HG02981 (cell line): ENCODE measurements at regions not wholly inside any gene's neighbourhood (a gene's known extent, or its start where the extent isn't known, plus 50 kb on each side); places are given as distances from the start of the nearest gene placed in this dataset.
"Not testable (repeated sequence)": the region's sequence is repeated elsewhere in the genome, so short reads cannot be mapped to it uniquely, and the experiment has no call there.

Experiments used
- ATAC-seq: cut with Tn5 transposase; IDR thresholded peaks from one replicate; pipeline ENCODE4 v1.9.1; 2021; ENCODE audit warnings: mild to moderate bottlenecking, moderate library complexity; ENCODE audit not compliant: unreplicated experiment

DNA sequence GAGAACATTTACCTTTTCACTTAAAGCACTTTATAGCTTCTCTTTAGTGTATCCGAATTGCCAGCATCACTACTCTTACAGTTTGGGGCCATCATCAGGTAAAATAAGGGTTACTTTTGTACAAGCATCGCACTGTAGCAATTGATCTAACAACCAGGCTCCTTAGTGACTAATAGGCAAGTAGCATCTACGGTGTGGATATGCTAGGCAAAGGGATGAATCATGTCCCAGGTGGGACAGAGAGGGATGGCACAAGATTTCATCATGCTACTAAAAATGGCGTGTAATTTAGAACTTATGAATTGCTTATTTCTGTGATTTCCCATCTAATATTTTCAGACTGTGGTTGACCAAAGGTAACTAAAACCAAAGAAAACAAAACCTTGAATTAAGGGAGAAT is 582.3 kb downstream of the KCNH5 start:
- ATAC-seq = no peak

DNA sequence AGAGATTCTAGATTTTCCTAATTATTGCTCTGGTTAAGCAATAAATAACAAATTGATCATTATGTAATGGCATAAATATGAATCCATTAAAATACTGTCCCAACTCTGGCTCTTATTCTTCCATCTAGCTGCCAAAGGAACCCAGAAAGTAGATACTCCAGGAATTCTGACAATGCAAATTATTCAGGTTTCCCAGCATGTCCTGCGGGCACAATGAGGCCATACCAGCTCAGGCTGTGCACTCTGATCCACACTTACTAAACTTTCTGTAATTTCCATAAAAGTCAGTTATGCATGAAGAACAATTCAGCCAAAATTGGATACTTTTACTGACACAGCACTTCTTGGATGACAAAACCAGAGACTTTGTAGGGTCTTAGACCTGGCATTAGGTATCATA is 576.3 kb downstream of the KCNH5 start:
- ATAC-seq = no peak

DNA sequence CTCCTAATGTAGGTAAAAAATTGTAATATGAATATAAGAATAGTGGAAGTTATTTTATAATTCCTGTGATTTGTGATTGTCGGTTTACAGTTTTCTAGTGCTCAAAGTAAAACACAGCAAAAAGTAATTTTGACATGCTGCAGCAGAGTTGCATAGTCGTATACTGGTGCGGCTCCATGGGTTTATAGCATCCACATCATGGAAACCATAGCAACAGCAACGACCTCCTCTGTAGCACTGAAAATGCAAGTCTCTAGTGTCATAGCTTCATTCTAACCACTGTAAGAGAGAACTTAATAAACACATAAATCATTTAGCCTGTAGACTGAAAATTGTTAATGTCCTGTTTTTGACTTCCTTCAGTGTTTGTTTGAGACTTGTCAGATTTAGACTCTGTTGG is 574.3 kb downstream of the KCNH5 start:
- ATAC-seq = no peak

DNA sequence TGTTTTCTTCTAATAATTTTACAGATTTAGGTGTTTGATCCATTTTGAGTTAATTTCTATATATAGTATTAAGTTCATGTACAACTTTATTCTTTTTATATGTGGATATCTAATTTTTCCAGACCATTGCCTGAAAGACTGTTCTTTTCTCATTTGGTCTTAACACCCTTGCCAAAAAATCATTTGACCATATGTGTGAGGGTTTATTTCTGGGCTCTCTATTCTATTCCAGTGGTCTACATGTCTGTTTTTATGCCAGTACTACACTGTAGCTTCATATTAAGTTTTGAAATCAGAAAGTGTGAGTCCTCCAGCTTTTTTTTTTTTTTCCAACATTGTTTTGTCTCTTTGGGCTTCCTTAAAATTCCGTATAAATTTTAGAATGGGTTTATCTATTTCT is 554.1 kb downstream of the KCNH5 start:
- no peak for ATAC-seq

DNA sequence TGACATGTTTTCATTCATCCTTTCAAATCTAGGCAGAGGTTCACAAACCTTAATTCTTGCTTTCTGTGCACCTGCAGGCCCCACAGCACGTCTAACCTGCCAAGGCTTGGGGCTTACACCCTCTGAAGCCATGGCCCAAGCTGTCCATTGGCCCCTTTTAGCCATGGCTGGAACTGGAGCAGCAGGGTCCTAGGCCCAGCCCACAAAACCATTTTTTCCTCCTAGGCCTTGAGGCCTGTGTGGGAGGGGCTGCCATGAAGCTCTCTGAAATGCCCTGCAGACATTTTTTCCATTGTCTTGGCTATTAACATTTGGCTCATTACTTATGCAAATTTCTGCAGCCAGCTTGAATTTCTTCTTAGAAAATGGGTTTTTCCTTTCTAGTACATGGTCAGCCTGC is 547.5 kb downstream of the KCNH5 start:
- no peak for ATAC-seq

DNA sequence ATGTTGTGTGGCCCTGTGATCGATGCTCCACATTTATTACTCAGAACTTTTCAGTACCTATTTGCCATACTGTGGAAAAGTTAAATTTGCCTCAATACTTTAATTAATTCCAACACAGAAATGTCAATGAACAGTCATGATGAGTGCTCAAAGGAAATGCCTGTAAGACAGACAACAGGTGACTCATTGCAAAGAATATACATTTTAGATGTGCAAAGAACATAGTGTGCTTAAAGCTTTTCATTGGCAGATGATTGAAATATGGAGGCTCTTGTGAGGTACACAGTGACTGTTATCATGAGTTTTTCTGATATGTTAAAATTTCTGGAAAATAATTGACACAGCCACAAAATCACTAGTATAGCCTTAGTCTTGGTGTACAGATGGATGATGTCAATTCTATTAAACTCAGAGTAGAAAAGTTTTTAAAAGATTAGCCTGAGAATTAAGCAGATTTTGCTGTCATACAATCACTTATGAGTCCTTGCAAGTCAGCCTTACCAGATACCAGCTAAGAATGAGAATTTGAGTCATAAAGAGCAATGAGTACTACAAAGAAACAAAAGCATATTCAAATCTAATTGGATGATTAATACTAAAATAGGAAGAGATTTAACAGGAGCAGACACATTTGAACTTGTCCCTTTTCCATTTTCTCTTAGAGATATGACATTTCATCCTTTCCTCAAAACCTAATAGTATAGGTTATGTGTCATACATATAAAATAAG is 544.1 kb downstream of the KCNH5 start:
- no peak for ATAC-seq

DNA sequence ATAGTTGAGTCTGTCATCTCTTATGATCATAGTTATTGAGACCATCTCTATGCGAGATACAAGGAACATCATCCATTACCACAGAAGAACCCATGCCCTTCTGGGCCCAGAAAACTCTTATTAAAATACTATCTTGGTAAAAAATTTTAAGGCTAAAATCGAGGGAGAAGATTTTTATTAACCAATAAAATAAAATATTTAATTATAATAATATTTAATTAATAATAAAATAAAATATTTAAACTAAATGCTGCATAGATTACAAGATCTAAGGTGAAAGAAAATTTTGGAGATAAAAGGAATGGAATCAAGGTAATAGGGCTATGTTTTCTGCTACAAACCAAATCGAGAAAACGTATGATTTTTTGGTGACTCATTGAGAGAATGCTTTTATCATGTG is 540.2 kb downstream of the KCNH5 start:
- ATAC-seq = no peak

DNA sequence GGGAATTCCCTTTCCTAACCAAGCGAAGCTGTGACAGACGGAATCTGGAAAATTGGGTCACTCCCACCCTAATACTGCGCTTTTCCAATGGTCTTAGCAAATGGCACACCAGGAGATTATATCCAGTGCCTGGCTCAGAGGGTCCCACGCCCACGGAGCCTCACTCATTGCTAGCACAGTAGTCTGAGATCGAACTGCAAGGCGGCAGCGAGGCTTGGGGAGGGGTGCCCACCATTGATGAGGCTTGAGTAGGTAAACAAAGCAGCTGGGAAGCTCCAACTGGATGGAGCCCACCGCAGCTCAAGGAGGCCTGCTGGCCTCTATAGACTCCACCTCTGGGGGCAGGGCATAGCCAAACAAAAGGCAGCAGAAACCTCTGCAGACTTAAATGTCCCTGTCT is 523.9 kb downstream of the KCNH5 start:
- ATAC-seq = not testable (repeated sequence)

DNA sequence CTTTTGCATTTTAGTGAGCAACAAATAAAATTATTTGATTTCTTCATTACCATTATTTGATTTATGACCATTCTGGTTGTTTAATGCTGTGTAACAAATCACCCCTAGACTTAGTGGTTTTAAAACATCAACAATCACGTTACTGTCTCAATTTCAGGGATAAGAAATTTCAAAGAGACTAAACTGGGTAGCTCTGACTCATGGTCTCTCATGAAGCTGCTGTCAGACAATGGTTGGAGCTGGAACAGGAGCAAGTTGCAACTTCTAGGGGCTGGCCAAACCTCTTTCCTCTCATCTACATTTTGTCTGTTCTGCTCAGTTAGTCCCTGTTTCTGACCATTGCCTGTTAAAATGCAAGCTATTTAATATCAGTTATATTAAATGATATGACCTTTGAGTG is 517.0 kb downstream of the KCNH5 start:
- no peak for ATAC-seq

DNA sequence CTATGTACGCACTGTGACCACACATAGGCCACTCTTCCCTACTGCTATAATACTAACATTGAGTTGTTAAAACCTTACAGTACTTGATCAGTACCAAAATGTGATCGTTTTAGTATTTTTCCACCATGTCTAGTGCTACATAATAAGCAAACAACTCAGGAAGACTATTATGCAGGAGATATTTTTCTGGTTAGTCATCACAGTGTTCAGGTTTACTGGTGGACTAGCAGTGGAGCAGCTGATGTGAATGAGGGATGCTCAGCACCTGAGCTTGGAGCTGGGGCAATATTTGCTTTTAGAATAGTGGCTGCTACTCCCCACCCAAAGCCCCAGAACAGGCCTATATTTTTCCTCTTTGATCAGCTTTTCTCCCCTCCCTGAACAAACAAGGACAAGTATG is 513.1 kb downstream of the KCNH5 start:
- no peak for ATAC-seq

DNA sequence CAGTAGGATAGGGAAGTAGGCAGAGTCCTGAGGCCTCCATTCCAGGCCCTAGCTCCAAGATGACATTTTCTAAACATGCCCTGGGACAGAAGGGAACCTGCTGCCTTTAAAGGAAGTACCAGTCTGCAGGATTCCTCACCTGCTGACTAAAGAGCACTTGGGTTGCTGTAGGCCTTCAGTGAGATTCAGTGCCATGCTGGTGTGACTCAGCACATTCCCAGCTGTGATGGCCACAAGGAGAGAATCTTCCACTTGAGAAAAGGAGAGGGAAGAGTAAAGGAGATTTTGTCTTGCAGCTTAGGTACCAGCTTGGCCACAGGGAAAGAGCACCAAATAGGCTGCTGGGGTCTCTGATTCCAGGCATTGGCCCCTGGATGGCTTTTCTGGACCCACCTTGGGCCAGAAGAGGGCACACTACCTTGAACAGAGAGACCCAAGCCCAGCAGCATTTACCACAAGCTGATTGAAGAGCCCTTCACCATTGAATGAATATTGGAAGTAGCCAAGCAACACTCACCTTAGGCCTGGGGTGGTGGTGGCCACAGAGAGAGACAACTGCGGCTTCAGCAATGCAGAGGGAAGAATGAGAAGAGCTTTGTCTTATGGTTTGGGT is 498.3 kb downstream of the KCNH5 start:
- no peak for ATAC-seq

DNA sequence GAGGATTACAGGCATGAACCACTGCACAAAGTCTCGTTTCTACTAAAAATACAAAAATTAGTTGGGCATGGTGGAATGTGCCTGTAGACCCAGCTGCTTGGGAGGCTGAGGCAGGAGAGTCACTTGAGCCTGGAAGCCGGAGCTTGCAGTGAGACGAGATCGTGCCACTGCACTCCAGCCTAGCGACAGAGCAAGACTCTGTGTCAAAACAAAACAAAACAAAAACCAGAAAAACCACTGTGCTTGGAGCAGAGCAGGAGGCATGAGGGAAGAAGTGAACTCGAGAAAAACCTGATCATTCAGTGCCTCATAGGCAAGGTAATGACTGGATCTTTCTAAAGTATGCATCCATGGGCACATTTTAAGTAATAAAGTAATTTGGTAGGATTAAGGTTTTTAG is 487.8 kb downstream of the KCNH5 start:
- ATAC-seq = no peak

DNA sequence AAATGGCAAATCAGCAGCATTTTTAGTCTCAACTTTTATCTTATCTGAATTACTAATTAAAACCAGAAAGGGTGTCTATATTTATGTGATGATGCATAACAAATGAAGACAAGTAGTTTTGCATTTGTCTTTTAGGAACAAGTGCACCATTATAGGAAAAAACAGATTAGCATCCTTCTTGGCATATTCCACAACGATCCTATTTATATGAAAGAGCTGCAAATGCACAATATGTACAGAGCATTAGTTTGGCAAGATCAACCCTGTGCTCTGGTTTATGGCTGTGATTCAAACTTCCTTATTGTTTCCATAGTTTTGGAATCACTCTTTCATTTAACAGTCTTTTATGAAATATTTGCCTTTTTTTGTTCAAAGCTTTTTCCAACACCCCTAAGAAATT is 486.8 kb downstream of the KCNH5 start:
- no peak for ATAC-seq

DNA sequence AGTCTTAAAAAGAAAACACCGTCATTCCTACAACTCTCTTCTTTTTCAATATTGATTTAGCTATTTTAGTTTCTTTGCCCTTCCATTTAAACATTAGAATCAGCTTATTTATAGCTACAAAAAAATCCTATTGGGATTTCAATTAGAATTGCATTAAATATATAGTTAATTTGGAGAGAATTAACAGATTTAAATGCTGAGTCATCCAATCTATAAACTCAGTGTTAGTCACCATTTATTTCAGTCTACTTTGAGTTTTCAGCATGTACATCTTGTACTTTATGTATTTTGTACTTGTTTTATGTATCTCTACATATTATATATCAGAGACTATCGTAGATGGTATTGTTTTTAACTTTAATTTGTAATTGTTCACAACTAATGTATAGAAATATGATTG is 460.0 kb downstream of the KCNH5 start:
- ATAC-seq = no peak

DNA sequence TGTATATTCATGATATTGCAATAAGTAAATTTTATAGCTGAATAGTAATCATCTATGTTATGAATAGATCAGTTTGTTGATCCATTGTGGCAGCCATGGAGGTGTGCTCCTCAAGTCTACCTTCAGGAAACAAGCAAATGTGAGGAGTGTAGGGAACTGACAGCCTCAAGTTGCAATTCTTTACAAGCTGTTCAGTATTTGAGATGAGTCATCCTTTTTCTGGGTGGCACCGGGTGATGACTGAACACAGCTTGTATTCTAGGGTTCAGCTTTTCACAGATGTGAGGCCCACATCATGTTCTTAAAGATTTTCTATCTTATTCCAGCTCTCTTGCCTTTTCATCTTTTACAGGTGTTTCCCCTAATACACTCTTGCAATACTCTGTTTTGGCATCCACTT is 452.4 kb downstream of the KCNH5 start:
- no peak for ATAC-seq

DNA sequence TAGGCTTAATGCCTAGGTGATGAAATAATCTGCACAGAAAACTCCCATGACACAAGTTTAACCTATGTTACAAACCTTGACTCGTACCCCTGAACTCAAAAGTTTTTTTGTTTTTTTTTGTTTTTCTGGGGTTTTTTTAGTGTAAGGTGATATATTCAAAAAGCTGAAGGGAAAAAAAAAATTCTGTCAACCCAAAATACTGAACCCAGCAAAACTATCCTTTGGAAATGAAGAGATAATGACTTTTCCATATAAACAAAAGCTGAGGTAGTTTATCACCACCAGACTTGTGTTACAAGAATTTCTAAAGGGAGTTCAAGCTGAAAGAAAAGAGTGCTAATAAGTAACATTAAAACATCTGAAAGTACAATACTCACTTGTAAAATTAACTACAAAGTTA is 448.1 kb downstream of the KCNH5 start:
- no peak for ATAC-seq

DNA sequence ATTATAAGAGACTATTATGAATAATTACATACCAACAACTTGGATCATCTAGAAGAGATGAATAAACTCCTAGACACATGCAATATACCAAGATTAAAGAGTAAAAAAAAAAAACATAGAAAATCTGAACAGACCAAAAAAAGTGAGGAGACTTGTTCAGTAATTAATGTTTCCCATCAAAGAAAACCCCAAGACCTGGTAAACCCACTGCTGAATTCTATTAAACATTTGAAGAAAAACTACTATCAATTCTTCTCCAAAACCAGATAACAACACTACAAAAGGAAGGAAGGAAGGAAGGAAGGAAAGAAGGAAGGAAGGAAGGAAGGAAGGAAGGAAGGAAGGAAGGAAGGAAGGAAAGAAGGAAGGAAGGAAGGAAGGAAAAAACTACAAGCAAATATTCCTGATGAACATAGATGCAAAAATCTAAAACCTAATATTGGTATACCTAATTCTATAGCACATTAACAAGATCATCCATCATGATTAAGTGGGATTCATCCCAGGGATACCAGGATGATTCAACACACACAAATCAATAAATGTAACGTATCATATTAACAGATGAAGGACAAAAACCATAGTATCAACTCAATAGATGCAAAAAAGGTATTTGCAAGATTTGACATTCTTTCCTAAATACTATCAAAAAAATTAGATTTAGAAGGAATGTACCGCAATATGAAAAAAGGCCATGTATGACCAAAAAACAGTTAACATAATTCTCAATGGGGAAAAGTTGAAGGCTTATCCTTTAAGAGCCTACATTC is 445.5 kb downstream of the KCNH5 start:
- ATAC-seq = no peak

DNA sequence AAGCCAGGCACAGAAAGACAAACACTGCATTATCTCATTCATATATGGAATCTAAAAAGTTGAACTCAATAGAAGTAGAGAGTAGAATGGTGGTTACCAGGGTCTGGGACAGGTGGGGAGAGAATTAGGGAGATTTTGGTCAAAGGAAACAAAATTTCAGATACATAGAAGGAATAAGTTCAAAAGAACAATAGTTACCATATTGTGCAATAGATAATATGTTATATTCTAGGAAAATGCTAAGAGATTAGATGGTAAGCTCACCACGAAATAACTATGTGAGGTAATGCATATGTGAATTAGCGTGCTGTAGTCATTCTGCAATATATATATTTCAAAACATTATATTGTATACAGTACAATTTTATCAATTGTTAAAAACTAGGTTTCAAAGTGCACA is 442.5 kb downstream of the KCNH5 start:
- ATAC-seq = no peak

DNA sequence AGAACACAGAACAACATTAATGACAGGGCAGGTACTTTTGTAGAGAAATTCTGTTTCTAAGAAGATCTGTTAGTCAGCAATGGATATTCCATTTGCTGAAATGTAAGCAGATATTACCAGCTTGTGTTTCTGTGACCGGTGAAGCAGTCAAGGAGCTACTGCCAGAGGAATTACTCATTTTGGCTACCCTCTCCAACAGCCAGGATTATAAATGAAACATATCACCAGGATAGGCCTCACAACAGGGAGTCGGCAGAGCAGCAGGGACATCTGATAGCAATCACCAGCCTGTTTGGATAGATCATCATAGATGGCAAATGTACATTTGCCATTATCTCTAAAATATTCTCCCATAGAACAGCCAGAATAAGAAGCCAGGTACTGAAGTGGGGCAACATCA is 440.7 kb downstream of the KCNH5 start:
- no peak for ATAC-seq

DNA sequence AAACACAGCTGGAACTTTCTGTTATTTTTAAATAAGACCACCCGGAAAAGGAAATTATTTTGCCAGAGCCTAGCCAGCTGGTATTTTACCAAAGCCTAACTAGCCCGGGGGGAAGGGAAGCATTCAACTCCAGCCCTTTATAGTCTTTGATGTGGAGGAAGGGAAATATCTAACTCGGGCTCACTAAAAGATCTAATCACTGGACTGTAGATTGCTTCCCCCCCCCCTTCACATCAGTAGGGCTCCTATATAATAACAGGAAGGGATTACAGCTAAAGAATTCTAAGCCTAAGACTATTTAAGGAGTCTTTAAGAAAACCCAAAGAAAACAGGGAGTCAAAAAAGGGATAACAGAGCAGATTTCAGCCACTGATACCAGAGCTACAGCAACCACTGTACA is 431.1 kb downstream of the KCNH5 start:
- ATAC-seq = no peak

DNA sequence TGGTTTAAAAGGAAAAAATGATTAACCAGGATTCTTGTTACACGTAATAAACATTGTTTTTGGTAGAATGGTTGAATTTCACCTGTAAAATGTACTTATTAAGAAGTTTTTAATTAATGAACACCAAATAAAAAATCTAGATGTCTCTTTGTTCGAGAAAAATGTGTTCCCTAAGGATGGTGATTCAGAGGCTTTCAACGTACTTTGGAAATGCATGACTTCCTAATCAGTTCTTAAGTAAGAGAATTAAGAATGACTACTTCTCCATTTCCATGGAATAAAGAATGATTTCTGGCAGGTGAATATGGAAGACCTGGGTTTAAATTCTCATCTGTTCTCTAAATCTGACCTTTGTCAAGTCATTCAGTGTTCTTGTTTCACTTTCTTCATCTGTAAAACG is 428.6 kb downstream of the KCNH5 start:
- no peak for ATAC-seq

DNA sequence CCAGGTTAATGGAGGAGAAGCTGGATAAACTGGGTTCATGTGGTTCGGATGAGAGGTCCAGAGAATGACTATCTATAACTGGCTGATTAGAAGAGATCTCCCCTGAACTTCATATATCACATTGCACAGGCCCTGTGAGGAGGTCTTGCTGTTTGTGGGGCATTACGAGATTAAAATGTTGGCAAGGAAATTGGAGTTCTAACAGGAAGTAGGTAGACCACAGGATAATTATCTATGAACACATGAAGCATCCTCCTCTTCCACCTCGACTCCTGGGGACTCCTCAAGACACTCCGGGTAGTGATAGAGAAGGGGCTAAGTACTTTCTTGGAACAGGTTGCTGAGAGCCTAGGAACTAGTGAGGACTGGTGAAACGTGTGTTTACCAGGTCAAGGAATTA is 418.8 kb downstream of the KCNH5 start:
- ATAC-seq = no peak
